Germinal center (tissue), 1 donor: ENCODE measurements at regions not wholly inside any gene's neighbourhood (a gene's known extent, or its start where the extent isn't known, plus 50 kb on each side); places are given as distances from the start of the nearest gene placed in this dataset.

ENCODE experiments used
- DNase-seq: peaks from one replicate; pipeline ENCODE4 v3.0.0; 2012; ENCODE audit warnings: mixed read lengths, low spot score

- DNase-seq = no peak
Measured at GRCh38 chr14:86902176-86902950, 1090.6 kb downstream of the GALC start.

GRCh38 chr14:86897704-86898513, 1095.1 kb downstream of the GALC start:
- DNase-seq = no peak

GRCh38 chr14:86897224-86897623, 1095.8 kb downstream of the GALC start:
- DNase-seq = no peak

- no peak for DNase-seq
Measured at GRCh38 chr14:86896701-86897100, 1096.3 kb downstream of the GALC start.

GRCh38 chr14:86892152-86892956, 1100.6 kb downstream of the GALC start:
- DNase-seq = no peak

GRCh38 chr14:86885280-86885679, 1107.7 kb downstream of the GALC start:
- no peak for DNase-seq

- no peak for DNase-seq
Measured at GRCh38 chr14:86884498-86884897, 1108.5 kb downstream of the GALC start.

GRCh38 chr14:86882818-86883217, 1110.2 kb downstream of the GALC start:
- no peak for DNase-seq

- DNase-seq = no peak
Measured at GRCh38 chr14:86865934-86866333, 1127.0 kb downstream of the GALC start.

GRCh38 chr14:86858591-86858990, 1134.4 kb downstream of the GALC start:
- DNase-seq = no peak

GRCh38 chr14:86858031-86858430, 1135.0 kb downstream of the GALC start:
- no peak for DNase-seq

GRCh38 chr14:86852530-86852929, 1140.5 kb downstream of the GALC start:
- DNase-seq = no peak

- no peak for DNase-seq
Measured at GRCh38 chr14:86847140-86847539, 1145.8 kb downstream of the GALC start.

GRCh38 chr14:86838363-86838762, 1154.6 kb downstream of the GALC start:
- no peak for DNase-seq

GRCh38 chr14:86826661-86827060, 1166.3 kb downstream of the GALC start:
- DNase-seq = no peak

- no peak for DNase-seq
Measured at GRCh38 chr14:86824167-86824566, 1168.8 kb downstream of the GALC start.

- no peak for DNase-seq
Measured at GRCh38 chr14:86823581-86823980, 1169.4 kb downstream of the GALC start.

GRCh38 chr14:86815341-86815740, 1177.6 kb downstream of the GALC start:
- no peak for DNase-seq

GRCh38 chr14:86802726-86803125, 1190.3 kb downstream of the GALC start:
- DNase-seq = no peak

GRCh38 chr14:86799244-86799647, 1193.7 kb downstream of the GALC start:
- DNase-seq = no peak

- DNase-seq = no peak
Measured at GRCh38 chr14:86798330-86798729, 1194.7 kb downstream of the GALC start.

- no peak for DNase-seq
Measured at GRCh38 chr14:86797075-86797351, 1196.0 kb downstream of the GALC start.
